Epithelial cell of esophagus (primary cell): ENCODE measurements at regions not wholly inside any gene's neighbourhood (a gene's known extent, or its start where the extent isn't known, plus 50 kb on each side); places are given as distances from the start of the nearest gene placed in this dataset.

Source experiments
- DNase-seq: peaks from one replicate; pipeline ENCODE4 v3.0.0; 2010; ENCODE audit warnings: low read depth
- H3K4me3 ChIP-seq: 2 replicates; pipeline ENCODE4 v1.5.1; 2011; ENCODE audit warnings: mild to moderate bottlenecking, low read length, control low read depth
- CTCF ChIP-seq: IDR thresholded peaks from 2 replicates; pipeline ENCODE4 v1.5.1; 2011; ENCODE audit warnings: low read depth, mild to moderate bottlenecking, low read length, control low read depth, inconsistent platforms; ENCODE audit not compliant: insufficient read depth; ENCODE audit errors: missing control alignments

GRCh38 chr5:143537056-143537455, 133.6 kb upstream of the NR3C1 start:
- no peak for TF ChIP-seq CTCF
- no peak overlapping the region for H3K4me3 ChIP-seq
- DNase-seq: peak; percentile 31

GRCh38 chr5:143536364-143536763, 132.9 kb upstream of the NR3C1 start:
- no peak for TF ChIP-seq CTCF
- no peak overlapping the region for H3K4me3 ChIP-seq
- DNase-seq: peak; percentile 95

GRCh38 chr5:143534761-143535154, 131.3 kb upstream of the NR3C1 start:
- TF ChIP-seq CTCF: no peak
- no peak overlapping the region for H3K4me3 ChIP-seq
- no peak for DNase-seq

GRCh38 chr5:143533978-143534760, 130.7 kb upstream of the NR3C1 start:
- no peak for DNase-seq
- TF ChIP-seq CTCF: no peak
- H3K4me3 ChIP-seq: no peak overlapping the region

- DNase-seq: no peak
- no peak overlapping the region for H3K4me3 ChIP-seq
- TF ChIP-seq CTCF: no peak
Measured at GRCh38 chr5:143533475-143533874, 130.0 kb upstream of the NR3C1 start.

- peak; percentile 35 for DNase-seq
- TF ChIP-seq CTCF: no peak
- no peak overlapping the region for H3K4me3 ChIP-seq
Measured at GRCh38 chr5:143527808-143528207, 124.3 kb upstream of the NR3C1 start.

GRCh38 chr5:143525176-143525575, 121.7 kb upstream of the NR3C1 start:
- no peak overlapping the region for H3K4me3 ChIP-seq
- no peak for TF ChIP-seq CTCF
- no peak for DNase-seq
